Liver (tissue), 8 donors: ENCODE measurements at regions not wholly inside any gene's neighbourhood (a gene's known extent, or its start where the extent isn't known, plus 50 kb on each side); places are given as distances from the start of the nearest gene placed in this dataset.

Source experiments
- DNase-seq: peaks from one replicate; pipeline ENCODE4 v3.0.0-alpha.2; 2017; ENCODE audit warnings: low spot score
- H3K27ac ChIP-seq, 2 donors: one replicate each; pipeline ENCODE4 v1.7.0; 2013; ENCODE audit warnings: inconsistent platforms in 2 of 2, low read length in 2 of 2, control low read depth in 1 of 2, low read depth in 1 of 2, mild to moderate bottlenecking in 1 of 2
- H3K27me3 ChIP-seq, 4 donors: one replicate each; pipeline versions ENCODE4 v1.6.1 to v1.7.0; 2013; ENCODE audit warnings: low read length in 3 of 4, inconsistent platforms in 1 of 4, mild to moderate bottlenecking in 1 of 4, moderate library complexity in 1 of 4; ENCODE audit not compliant: control insufficient read depth in 4 of 4, insufficient read depth in 4 of 4
- H3K36me3 ChIP-seq, 4 donors: one replicate each; pipeline versions ENCODE4 v1.6.1 to v1.7.0; 2013; ENCODE audit warnings: low read length in 3 of 4, mild to moderate bottlenecking in 3 of 4, low read depth in 1 of 4, moderate library complexity in 1 of 4; ENCODE audit not compliant: control insufficient read depth in 4 of 4, insufficient read depth in 3 of 4
- H3K4me1 ChIP-seq, 4 donors: one replicate each; pipeline versions ENCODE4 v1.6.1 to v1.7.0; 2013; ENCODE audit warnings: low read length in 3 of 4, mild to moderate bottlenecking in 3 of 4, moderate library complexity in 1 of 4; ENCODE audit not compliant: control insufficient read depth in 4 of 4, insufficient read depth in 4 of 4
- H3K4me3 ChIP-seq, 3 donors: one replicate each; pipeline versions ENCODE4 v1.6.1 to v1.7.0; 2013; ENCODE audit warnings: low read length in 3 of 3, control low read depth in 1 of 3, low read depth in 1 of 3, mild to moderate bottlenecking in 1 of 3
- H3K9ac ChIP-seq, 2 donors: one replicate each; pipeline ENCODE4 v1.7.0; 2013; ENCODE audit warnings: low read length in 2 of 2, mild to moderate bottlenecking in 2 of 2, moderate library complexity in 2 of 2, control low read depth in 1 of 2, low read depth in 1 of 2
- H3K9me3 ChIP-seq, 4 donors: one replicate each; pipeline versions ENCODE4 v1.6.1 to v1.7.0; 2013; ENCODE audit warnings: low read length in 3 of 4; ENCODE audit not compliant: control insufficient read depth in 4 of 4
- EGR1 ChIP-seq, 2 donors: IDR thresholded peaks; 2 replicates each; pipeline ENCODE4 v1.6.1; 2016 to 2018; ENCODE audit warnings: antibody characterized with exemption in 2 of 2, low read depth in 2 of 2
- FOXA1 ChIP-seq: IDR thresholded peaks from 2 replicates; pipeline ENCODE4 v1.6.1; 2016; ENCODE audit warnings: antibody characterized with exemption
- FOXA2 ChIP-seq: IDR thresholded peaks from 2 replicates; pipeline ENCODE4 v1.6.1; 2016; ENCODE audit warnings: antibody characterized with exemption
- GABPA ChIP-seq, 2 donors: IDR thresholded peaks in 1 of 2; conservative IDR thresholded peaks in 1 of 2; 2 replicates each; pipeline ENCODE4 v1.6.1; 2016; ENCODE audit warnings: antibody characterized with exemption in 2 of 2, mild to moderate bottlenecking in 1 of 2, moderate library complexity in 1 of 2
- HNF4A ChIP-seq, 2 donors: conservative IDR thresholded peaks; 2 replicates each; pipeline ENCODE4 v1.6.1; 2016; ENCODE audit warnings: antibody characterized with exemption in 2 of 2, mild to moderate bottlenecking in 2 of 2
- HNF4G ChIP-seq: IDR thresholded peaks from 2 replicates; pipeline ENCODE4 v1.6.1; 2016; ENCODE audit warnings: antibody characterized with exemption
- JUND ChIP-seq, 2 donors: IDR thresholded peaks; 2 replicates each; pipeline ENCODE4 v1.6.1; 2016; ENCODE audit warnings: antibody characterized with exemption in 2 of 2
- MAX ChIP-seq: IDR thresholded peaks from 2 replicates; pipeline ENCODE4 v1.6.1; 2016; ENCODE audit warnings: antibody characterized with exemption
- NR2F2 ChIP-seq: IDR thresholded peaks from 2 replicates; pipeline ENCODE4 v1.6.1; 2016; ENCODE audit warnings: antibody characterized with exemption
- RAD21 ChIP-seq, 2 donors: IDR thresholded peaks; 2 replicates each; pipeline ENCODE4 v1.6.1; 2016; ENCODE audit warnings: antibody characterized with exemption in 2 of 2, mild to moderate bottlenecking in 2 of 2
- REST ChIP-seq: IDR thresholded peaks from 2 replicates; pipeline ENCODE4 v1.6.1; 2016; ENCODE audit warnings: antibody characterized with exemption, mild to moderate bottlenecking
- RXRA ChIP-seq, 2 donors: IDR thresholded peaks; 2 replicates each; pipeline ENCODE4 v1.6.1; 2017 to 2018; ENCODE audit warnings: antibody characterized with exemption in 2 of 2, mild to moderate bottlenecking in 1 of 2
- SP1 ChIP-seq: IDR thresholded peaks from 2 replicates; pipeline ENCODE4 v1.6.1; 2018; ENCODE audit warnings: antibody characterized with exemption, mild to moderate bottlenecking
- TAF1 ChIP-seq: conservative IDR thresholded peaks from 2 replicates; pipeline ENCODE4 v1.6.1; 2016; ENCODE audit warnings: antibody characterized with exemption, mild to moderate bottlenecking
- YY1 ChIP-seq: IDR thresholded peaks from 2 replicates; pipeline ENCODE4 v1.6.1; 2016; ENCODE audit warnings: antibody characterized with exemption, mild to moderate bottlenecking
- WGBS: extraction: QIAGEN DNeasy Blood & Tissue Kit; methylation state at CpG from one replicate; pipeline ENCODE4 v1.1.7; 2013; 5-methylcytosine and 5-hydroxymethylcytosine counted together
- TF ChIP-seq, protein P1 (sequence below): fragments of 150-350 bp; IDR thresholded peaks from 2 replicates; pipeline ENCODE4 v1.5.1; 2017; ENCODE audit warnings: improper control_type of control experiment, low read depth, low read length; ENCODE audit not compliant: missing input control
- TF ChIP-seq, protein P2 (sequence below): IDR thresholded peaks from 2 replicates; pipeline ENCODE4 v1.6.1; 2016; ENCODE audit warnings: antibody characterized with exemption
- TF ChIP-seq, protein P3 (sequence below): IDR thresholded peaks from 2 replicates; pipeline ENCODE4 v1.6.1; 2016; ENCODE audit warnings: antibody characterized with exemption
- donor health status: healthy.
- donor health status: healthy.
- donor health status: healthy.
- donor health status: healthy.
- donor health status: healthy.

DNA sequence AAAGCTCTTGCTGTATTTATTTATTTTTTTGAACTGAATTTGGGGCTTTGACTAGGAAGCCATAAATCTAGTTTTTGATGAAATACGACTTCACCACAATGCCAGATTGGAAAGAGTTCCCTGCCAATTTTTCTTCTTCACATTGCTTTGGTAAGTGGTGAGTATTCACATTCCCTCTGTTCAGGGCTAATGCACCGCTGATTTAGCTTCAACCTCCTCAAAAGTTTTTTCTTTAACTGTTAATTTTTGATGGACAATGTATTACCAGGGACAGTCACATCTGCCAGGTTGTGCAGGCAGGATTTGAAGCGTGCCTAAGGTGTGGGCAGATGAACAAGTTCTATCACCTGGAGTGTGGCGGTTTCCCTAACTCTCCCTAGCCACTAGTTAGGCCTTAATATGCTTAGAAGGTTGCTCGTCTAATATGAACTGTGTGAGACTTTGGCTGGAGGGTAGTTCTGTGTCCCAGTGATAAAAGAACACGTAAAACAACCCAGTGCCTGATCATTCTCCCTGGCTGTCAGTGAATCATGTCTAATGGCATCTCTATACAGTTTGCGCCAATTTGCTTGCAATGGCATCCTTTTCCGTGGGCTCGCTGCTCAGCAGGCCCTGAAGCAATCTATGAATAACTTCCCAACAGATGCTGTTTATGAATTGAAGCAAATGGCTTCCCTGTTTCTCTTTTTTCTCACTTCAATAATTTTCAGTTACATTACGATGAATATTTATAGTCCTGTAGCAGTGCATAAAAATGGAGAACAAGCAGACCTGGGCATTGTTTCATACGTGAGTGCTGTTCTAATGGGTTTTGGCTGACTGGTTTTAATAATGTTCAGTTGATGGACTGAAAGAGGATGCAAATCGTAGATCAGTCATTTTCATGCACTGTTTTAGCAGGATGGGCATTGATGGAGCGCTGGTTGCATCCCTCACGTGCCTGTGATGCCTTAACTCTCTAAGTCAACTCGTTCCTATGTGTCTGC, 243.2 kb upstream of the SUCLG2 start:
- H3K36me3 ChIP-seq = no peaks in the 10 kb centered on the region
- no peaks in the 10 kb centered on the region for H3K27me3 ChIP-seq
- peaks cover 0 to 3% (median 2%) of the 10 kb centered on the region in 4 donors for H3K4me1 ChIP-seq
- DNase-seq = no peak
- no peak overlapping the region for H3K9ac ChIP-seq
- no peak overlapping the region for H3K27ac ChIP-seq
- no peaks in the 10 kb centered on the region for H3K9me3 ChIP-seq
- no peak overlapping the region for H3K4me3 ChIP-seq
- WGBS = 91% methylated on average over 15 of the region's 15 CpGs
- no peak for TF ChIP-seq HNF4A (conservative IDR thresholded peaks at IDR 0.05)
- TF ChIP-seq, protein P1, sequence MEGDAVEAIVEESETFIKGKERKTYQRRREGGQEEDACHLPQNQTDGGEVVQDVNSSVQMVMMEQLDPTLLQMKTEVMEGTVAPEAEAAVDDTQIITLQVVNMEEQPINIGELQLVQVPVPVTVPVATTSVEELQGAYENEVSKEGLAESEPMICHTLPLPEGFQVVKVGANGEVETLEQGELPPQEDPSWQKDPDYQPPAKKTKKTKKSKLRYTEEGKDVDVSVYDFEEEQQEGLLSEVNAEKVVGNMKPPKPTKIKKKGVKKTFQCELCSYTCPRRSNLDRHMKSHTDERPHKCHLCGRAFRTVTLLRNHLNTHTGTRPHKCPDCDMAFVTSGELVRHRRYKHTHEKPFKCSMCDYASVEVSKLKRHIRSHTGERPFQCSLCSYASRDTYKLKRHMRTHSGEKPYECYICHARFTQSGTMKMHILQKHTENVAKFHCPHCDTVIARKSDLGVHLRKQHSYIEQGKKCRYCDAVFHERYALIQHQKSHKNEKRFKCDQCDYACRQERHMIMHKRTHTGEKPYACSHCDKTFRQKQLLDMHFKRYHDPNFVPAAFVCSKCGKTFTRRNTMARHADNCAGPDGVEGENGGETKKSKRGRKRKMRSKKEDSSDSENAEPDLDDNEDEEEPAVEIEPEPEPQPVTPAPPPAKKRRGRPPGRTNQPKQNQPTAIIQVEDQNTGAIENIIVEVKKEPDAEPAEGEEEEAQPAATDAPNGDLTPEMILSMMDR = no peak
- no peak for TF ChIP-seq SP1
- TF ChIP-seq FOXA1 = no peak
- TF ChIP-seq JUND (IDR thresholded peaks at IDR 0.05) = no peak
- TF ChIP-seq EGR1 (IDR thresholded peaks at IDR 0.05; ENCODE audit: low read depth in 2 of 2) = no peak
- no peak for TF ChIP-seq YY1
- TF ChIP-seq, protein P2, sequence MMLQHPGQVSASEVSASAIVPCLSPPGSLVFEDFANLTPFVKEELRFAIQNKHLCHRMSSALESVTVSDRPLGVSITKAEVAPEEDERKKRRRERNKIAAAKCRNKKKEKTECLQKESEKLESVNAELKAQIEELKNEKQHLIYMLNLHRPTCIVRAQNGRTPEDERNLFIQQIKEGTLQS = no peak
- no peak for TF ChIP-seq GABPA (IDR thresholded peaks at IDR 0.05 in 1 of 2, conservative IDR thresholded peaks at IDR 0.05 in 1 of 2)
- TF ChIP-seq, protein P3, sequence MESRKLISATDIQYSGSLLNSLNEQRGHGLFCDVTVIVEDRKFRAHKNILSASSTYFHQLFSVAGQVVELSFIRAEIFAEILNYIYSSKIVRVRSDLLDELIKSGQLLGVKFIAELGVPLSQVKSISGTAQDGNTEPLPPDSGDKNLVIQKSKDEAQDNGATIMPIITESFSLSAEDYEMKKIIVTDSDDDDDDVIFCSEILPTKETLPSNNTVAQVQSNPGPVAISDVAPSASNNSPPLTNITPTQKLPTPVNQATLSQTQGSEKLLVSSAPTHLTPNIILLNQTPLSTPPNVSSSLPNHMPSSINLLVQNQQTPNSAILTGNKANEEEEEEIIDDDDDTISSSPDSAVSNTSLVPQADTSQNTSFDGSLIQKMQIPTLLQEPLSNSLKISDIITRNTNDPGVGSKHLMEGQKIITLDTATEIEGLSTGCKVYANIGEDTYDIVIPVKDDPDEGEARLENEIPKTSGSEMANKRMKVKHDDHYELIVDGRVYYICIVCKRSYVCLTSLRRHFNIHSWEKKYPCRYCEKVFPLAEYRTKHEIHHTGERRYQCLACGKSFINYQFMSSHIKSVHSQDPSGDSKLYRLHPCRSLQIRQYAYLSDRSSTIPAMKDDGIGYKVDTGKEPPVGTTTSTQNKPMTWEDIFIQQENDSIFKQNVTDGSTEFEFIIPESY = no peak
- TF ChIP-seq RXRA (IDR thresholded peaks at IDR 0.05) = no peak
- TF ChIP-seq MAX = no peak
- no peak for TF ChIP-seq REST
- no peak for TF ChIP-seq FOXA2
- TF ChIP-seq NR2F2 = no peak
- TF ChIP-seq HNF4G = no peak
- no peak for TF ChIP-seq RAD21 (IDR thresholded peaks at IDR 0.05)
- TF ChIP-seq TAF1 = no peak
